ENCODE measurements at regions not wholly inside any gene's neighbourhood (a gene's known extent, or its start where the extent isn't known, plus 50 kb on each side); places are given as distances from the start of the nearest gene placed in this dataset.

DNA sequence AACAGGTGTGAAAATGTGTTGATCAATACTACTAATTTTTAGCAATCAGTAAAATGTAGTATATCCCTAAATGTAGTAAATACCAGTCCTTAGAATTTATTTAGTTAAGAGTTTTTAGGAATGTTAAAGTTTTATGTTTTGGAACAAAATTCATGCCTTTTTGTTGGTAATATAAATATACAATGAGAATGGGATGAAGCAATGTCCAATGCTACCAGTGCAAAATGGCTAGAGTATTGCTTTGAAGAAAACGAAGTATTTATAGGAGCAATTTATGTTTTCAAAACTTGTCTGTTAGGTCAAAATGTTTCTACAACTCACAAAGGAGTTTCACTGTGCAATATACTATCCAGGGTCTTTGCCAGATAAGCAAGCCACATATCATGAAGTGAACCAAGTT is 851.5 kb downstream of the PCDH18 start:
- DNase-seq: no peak

- peak; percentile 7 to 36 (median 8) for DNase-seq
Observed at GRCh38 chr4:136680271-136680670, 852.0 kb downstream of the PCDH18 start.

DNA sequence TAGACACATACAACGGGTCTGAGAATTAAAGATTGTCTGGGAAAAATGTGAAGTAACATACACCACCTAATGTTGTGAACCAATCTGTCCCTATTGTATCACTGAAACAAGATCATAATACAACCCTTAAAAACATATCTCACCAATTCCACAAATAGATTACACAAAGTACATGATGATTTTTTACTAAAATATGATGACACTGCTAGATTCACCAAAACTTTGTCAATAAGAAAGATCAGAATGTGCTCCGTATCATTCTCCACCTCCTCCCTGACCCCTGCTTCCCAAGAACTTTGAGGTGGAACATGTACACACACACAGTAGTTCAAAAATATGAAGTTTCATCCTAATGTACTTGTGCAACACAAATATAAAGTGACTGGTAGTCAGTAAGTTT is 862.0 kb downstream of the PCDH18 start:
- no peak for DNase-seq

- no peak for DNase-seq
Observed at GRCh38 chr4:136664988-136665387, 867.3 kb downstream of the PCDH18 start.

DNA sequence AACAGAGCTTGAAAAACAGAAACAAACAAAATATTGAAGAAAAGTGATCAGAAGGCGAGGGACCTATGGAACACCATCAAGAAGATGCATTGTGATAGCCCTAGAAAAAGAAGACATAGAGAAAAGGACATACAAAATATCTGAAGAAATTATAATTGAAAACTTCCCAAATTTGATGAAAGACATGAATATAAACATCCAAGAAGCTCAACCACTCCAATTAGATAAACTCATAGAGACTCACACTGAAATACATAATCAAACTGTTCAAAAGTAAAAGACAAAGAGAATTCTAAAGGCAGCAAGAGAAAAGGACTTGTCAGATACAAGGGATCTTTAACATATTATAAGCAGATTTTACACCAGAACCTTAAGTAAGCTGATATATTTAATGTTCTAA is 869.8 kb downstream of the PCDH18 start:
- no peak for DNase-seq

GRCh38 chr4:136653640-136654406 is 878.5 kb downstream of the PCDH18 start:
- no peak for DNase-seq

- no peak for DNase-seq
Observed at GRCh38 chr4:136651932-136652331, 880.4 kb downstream of the PCDH18 start.

- no peak for DNase-seq
Observed at GRCh38 chr4:136651278-136651667, 881.0 kb downstream of the PCDH18 start.

DNA sequence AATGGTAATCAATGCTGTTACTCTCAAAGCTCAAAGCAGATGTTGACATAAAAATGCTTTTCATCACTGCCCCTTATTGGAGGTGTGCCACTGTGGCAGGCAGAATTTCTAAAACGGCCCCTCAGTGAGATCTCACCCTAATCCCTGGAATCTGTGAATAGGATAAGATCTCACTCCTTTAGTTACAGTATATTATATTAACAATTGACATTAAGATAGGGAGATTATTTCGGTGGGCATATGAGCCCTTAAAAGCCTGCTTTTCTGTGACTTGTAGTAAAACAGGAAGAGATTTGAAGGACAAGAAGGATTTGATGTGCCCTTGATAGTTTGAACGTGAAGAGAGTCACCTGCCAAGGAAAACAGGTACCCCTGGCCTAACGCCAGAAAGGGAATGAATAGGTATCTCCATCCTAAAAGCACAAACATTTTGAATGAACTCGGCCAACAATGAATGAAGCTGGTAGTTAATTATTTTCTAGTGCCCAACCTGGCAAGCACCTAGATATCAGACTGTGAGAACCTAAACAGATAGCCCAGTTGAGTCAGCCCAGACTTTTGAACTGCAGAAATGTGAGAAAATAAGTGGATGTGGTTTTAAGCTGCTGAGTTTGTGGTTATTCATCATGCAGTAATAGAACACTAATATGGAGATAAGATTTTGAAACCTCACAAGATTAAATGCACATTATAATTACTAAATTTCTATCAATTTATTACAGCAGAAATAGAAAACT is 881.6 kb downstream of the PCDH18 start:
- no peak for DNase-seq

DNA sequence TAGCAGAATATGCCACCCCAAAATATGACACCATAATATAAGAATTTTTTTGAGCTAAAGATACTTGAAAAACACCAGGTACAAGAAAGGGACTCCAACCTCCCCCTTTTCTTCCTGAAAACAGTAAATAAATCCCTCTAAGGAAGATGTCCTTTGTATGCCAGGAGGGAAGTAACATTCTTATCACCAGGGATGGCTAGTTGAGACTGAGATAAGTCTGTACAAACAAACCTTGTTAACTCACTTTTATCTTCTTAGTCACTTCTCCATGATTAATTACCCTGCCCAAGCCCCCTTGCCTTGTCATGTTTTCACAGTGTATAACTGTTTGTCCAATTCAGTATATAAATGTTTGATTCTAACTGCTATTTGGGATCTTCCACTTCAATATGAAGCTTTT is 888.0 kb downstream of the PCDH18 start:
- DNase-seq: no peak

GRCh38 chr4:136643416-136643815 is 888.9 kb downstream of the PCDH18 start:
- DNase-seq: no peak

DNA sequence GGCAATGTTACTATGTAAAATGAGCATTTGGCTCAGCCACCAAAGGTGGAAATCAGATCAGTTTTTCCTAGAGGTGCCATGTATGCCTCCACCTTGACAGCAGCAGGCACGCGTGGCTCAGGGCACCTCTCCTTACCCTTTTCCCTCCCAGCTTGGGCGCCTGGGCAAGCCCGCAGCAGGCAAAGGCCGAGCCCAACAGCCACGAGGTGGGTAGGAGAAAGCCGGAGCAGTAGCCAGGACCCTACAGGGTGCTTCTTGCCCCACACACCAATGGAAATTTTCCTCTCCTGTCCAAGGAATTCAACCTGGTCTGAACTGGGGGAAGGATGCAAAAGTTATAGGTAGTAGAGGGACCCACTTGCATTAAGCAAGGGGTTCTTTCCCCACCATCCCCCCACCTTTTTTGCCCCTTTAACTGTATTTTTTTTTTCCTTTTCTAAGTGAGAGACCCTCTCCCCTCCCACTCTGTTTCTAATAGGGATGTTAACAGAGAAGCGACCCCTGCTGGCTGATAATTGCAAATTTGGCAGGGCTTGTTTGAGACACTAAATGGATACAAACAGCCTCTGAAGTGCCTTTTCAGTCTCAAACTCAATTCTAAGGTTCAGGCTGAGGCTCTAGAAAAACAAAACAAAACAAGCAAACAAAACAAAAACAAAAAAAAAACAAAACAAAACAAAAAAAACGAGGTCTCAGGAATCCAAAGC is 895.1 kb downstream of the PCDH18 start:
- no peak for DNase-seq

DNA sequence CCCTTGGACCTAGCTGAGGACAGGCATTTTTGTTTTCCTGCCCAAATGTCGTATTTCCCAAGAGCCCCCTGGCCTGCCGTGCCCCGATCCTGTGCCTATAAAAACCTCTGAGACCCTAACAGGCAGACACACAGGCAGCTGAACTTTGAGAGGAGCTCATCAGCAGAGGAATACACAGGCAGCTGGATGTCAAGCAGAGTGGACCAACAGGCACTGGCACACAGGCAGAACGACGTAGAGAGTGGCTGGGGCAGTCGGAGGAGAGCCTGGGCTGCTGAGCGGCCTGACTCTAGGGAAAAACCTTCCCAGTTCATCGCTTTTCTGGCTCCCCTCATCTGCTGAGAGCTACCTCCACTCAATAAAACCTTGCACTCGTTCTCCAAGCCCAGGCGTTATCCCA is 896.1 kb downstream of the PCDH18 start:
- DNase-seq: no peak

DNA sequence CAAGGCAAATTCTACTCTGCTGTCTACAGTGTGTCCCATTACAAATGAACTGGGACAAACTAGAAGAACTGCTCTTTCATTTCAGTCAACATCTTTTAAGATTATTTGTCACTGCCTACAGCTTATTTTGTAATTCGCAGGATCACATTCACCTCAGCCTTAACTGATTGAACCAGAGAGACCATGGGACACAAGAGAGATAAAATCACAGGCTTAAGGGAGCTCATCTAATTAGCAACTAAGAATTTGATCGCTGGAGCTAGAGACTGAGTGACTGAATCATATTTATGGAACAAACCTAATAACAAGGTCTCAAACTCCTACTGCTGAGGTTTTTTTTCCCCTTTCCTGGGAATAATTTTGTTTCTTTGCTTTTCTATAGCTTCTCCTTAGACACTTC is 898.2 kb downstream of the PCDH18 start:
- no peak for DNase-seq

DNA sequence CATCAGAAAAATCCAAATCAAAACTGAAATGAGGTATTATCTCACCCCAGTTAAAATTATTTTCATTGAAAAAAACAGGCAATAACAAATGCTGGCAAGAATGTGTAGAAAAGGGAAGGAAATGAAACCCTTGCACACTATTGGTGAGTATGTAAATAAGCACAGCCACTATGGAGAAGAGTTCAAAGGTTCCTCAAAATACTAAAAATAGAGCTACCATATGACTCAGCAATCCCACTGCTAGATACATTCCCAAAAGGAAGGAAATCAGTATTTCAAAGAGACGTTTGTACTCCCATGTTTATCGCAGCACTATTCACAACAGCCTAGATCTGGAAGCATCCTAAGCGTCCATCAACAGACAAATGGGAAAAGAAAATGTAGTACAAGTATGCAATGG is 932.4 kb downstream of the PCDH18 start:
- DNase-seq: no peak

GRCh38 chr4:136590440-136590839 is 941.9 kb downstream of the PCDH18 start:
- no peak for DNase-seq

GRCh38 chr4:136583567-136583966 is 948.7 kb downstream of the PCDH18 start:
- DNase-seq: no peak

DNA sequence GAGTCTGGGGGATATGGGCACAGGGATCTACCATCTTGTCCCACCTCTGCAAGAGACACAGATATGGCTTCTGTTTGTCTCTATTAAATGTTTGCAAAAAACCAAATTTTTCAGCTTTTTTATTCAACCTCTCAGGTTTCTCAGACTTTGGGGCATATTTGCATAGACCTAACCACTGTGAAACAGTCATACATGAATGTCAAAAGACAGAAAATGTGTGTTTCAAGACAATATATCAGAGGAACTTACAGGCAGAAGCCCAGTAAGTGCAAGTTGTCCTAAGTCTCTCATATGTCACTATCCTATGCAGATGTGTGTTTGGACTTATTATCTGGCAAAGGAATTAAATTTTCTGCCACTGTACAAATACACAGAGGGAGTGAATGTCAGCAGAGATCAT is 951.2 kb downstream of the PCDH18 start:
- no peak for DNase-seq

GRCh38 chr4:136575146-136575545 is 957.1 kb downstream of the PCDH18 start:
- DNase-seq: no peak

- no peak for DNase-seq
Observed at GRCh38 chr4:136573460-136573859, 958.8 kb downstream of the PCDH18 start.

DNA sequence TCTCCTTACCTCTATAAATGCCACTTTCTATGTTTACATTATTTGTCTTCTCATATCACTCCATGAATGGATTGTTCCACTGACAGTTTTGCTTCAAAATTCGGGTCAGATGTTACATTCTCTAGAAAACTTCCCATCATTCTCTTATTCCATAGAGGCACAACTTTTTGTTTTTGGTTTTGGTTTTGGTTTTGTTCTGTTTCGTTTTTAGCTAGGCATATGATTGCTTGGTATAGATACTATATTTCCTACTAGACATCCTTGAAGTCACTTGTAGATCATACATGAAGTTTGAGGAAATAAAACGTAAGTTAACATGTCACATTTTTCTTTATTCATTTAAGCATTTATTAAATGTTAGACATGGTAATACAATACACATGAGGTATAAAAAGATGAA is 961.0 kb downstream of the PCDH18 start:
- DNase-seq: no peak

DNA sequence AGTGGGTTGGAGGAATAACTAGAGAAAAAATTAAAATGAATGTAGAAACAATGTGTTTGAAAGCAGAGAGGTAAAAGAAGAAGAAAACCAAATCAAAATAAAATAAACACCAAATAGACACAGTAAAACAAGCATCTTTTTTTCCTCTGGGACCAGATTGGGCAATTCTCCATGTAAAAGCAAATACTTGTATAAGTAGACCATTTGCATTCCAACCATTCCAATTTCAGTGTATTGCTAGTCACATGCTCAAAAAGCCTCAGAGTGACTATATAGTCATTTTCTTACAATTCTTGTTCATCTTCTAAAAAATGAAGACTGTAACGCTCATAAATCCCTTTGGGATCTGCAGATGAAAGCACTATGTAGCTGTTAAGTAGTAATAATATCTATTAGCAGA is 969.5 kb downstream of the PCDH18 start:
- DNase-seq: peak; percentile 22 to 56 (median 26)

- DNase-seq: peak in 2 of 3 donors; percentile 10 to 17
Observed at GRCh38 chr4:136558940-136559494, 973.3 kb downstream of the PCDH18 start.

All from muscle of back (tissue), 3 donors.